PC-3 (cell line): ENCODE measurements at regions not wholly inside any gene's neighbourhood (a gene's known extent, or its start where the extent isn't known, plus 50 kb on each side); places are given as distances from the start of the nearest gene placed in this dataset.
A peak's percentile ranks its signal among the peaks of the same experiment; 100 is the strongest.

Source experiments
- ATAC-seq: fragments of 200-7000 bp; cut with Tn5 transposase; 2 replicates; pipeline ENCODE4 v1.9.1; 2020; ENCODE audit warnings: mild to moderate bottlenecking, moderate library complexity
- BruUV-seq: library from RNA; stranded (reverse); fragments of 400-500 nt; replicated peaks from 2 replicates; lab custom pipeline; 2021; lab: Mats Ljungman, UMichigan
- CTCF ChIA-PET: fragments of 300-600 bp; sonication (Branson Sonifier 250); formaldehyde crosslinking; loops from one replicate; lab custom pipeline; 2022; ENCODE audit warnings: antibody characterized with exemption; lab: Charles Lee
- POLR2A ChIA-PET: fragments of 300-600 bp; sonication (Branson Sonifier 250); formaldehyde crosslinking; loops from one replicate; lab custom pipeline; 2022; ENCODE audit warnings: antibody characterized with exemption; ENCODE audit not compliant: unreplicated experiment; lab: Charles Lee
- DNase-seq: peaks from one replicate; pipeline ENCODE4 v3.0.0-alpha.2; 2015
- H2AFZ ChIP-seq: fragments of 300-600 bp; sonication (generic); 2 replicates; pipeline ENCODE4 v1.6.0; 2016; ENCODE audit warnings: antibody characterized with exemption, low read length
- H3F3A ChIP-seq: fragments of 300-600 bp; sonication (generic); one replicate; pipeline ENCODE4 v1.6.0; 2017; ENCODE audit warnings: antibody characterized with exemption, low read length, control low read depth, mild to moderate bottlenecking; ENCODE audit not compliant: unreplicated experiment
- H3K27ac ChIP-seq: fragments of 300-600 bp; sonication (generic); 2 replicates; pipeline ENCODE4 v1.5.1; 2016; ENCODE audit warnings: mild to moderate bottlenecking, low read length
- H3K27me3 ChIP-seq: fragments of 300-600 bp; sonication (generic); 2 replicates; pipeline ENCODE4 v1.6.1; 2016; ENCODE audit warnings: low read length, mixed read lengths
- H3K36me3 ChIP-seq: fragments of 300-600 bp; sonication (generic); 2 replicates; pipeline ENCODE4 v1.6.1; 2016; ENCODE audit warnings: low read depth, mixed run types, low read length, mixed read lengths
- H3K4me1 ChIP-seq: fragments of 300-600 bp; sonication (generic); 2 replicates; pipeline ENCODE4 v1.5.1; 2016; ENCODE audit warnings: low read length; ENCODE audit not compliant: insufficient read depth
- H3K4me2 ChIP-seq: fragments of 300-600 bp; sonication (generic); 2 replicates; pipeline ENCODE4 v1.6.0; 2016; ENCODE audit warnings: low read length
- H3K4me3 ChIP-seq: fragments of 300-600 bp; sonication (generic); 2 replicates; pipeline ENCODE4 v1.5.1; 2016; ENCODE audit warnings: mild to moderate bottlenecking, low read length, mixed read lengths
- H3K79me2 ChIP-seq: fragments of 300-600 bp; sonication (generic); 2 replicates; pipeline ENCODE4 v1.6.1; 2017; ENCODE audit warnings: low read length, mixed read lengths
- H3K9ac ChIP-seq: fragments of 300-600 bp; sonication (generic); 2 replicates; pipeline ENCODE4 v1.6.0; 2016; ENCODE audit warnings: mild to moderate bottlenecking, low read length
- H3K9me2 ChIP-seq: fragments of 300-600 bp; sonication (generic); replicated peaks from 2 replicates; pipeline ENCODE4 v1.6.1; 2016; ENCODE audit warnings: mixed run types, low read length, mixed read lengths
- H3K9me3 ChIP-seq: fragments of 300-600 bp; sonication (generic); 2 replicates; pipeline ENCODE4 v1.6.1; 2016; ENCODE audit warnings: low read length, mixed read lengths
- H4K20me1 ChIP-seq: fragments of 300-600 bp; sonication (generic); 2 replicates; pipeline ENCODE4 v1.6.1; 2016; ENCODE audit warnings: low read length, mixed read lengths
- EZH2 ChIP-seq: fragments of 300-600 bp; sonication (generic); IDR thresholded peaks from one replicate; pipeline ENCODE4 v1.6.1; 2017; ENCODE audit warnings: antibody characterized with exemption, mild to moderate bottlenecking, low read length; ENCODE audit not compliant: unreplicated experiment
- EZH2phosphoT487 ChIP-seq: fragments of 300-600 bp; sonication (generic); IDR thresholded peaks from 2 replicates; pipeline ENCODE4 v1.6.1; 2018; ENCODE audit warnings: mild to moderate bottlenecking, antibody characterized with exemption, low read length, borderline replicate concordance
- intact Hi-C: fragments of 100-400 bp; cut with micrococcal nuclease; formaldehyde crosslinking; loops from 2 replicates; pipeline ENCODE4 v1.9.0; 2023
- TF ChIP-seq, protein P1 (sequence below): fragments of 300-600 bp; sonication (generic); conservative IDR thresholded peaks from 2 replicates; pipeline ENCODE4 v1.5.1; 2017; ENCODE audit warnings: antibody characterized with exemption, low read depth, mild to moderate bottlenecking, low read length

DNA sequence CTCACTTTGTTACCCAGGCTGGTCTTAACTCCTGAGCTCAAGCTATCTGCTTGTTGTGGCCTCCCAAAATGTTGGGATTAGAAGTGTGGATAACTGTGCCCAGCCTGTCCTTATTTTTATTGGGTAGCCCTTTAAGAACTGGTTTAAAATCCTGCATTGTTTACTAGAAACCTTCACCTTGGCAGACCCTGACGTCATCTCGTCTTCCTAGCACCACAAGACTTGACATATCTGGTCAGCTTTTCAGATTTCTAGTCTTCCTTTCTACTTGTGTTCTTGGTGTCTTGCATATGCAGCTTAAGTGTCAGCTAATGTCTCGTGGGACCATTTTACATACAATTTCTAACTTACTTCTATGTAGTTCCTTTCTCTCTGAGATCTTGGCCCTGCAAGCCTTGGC lies 258.9 kb downstream of the IZUMO3 start:
- Histone ChIP-seq H3K4me3 (no peak overlapping the region), H3K4me1 (no peaks in the 10 kb centered on the region), H3K27ac (no peak overlapping the region), H3K36me3 (no peaks in the 10 kb centered on the region), H3K4me2 (no peak overlapping the region), H3K9me3 (no peaks in the 10 kb centered on the region), H3F3A (no peaks in the 10 kb centered on the region), H3K79me2 (no peaks in the 10 kb centered on the region), H4K20me1 (no peaks in the 10 kb centered on the region), H3K9me2 (no peaks in the 10 kb centered on the region), H3K9ac (no peak overlapping the region), H3K27me3 (no peaks in the 10 kb centered on the region), H2AFZ (no peak overlapping the region)
- intact Hi-C loops = no loop called here
- ATAC-seq (no peak), DNase-seq (no peak)
- TF ChIP-seq, protein P1, sequence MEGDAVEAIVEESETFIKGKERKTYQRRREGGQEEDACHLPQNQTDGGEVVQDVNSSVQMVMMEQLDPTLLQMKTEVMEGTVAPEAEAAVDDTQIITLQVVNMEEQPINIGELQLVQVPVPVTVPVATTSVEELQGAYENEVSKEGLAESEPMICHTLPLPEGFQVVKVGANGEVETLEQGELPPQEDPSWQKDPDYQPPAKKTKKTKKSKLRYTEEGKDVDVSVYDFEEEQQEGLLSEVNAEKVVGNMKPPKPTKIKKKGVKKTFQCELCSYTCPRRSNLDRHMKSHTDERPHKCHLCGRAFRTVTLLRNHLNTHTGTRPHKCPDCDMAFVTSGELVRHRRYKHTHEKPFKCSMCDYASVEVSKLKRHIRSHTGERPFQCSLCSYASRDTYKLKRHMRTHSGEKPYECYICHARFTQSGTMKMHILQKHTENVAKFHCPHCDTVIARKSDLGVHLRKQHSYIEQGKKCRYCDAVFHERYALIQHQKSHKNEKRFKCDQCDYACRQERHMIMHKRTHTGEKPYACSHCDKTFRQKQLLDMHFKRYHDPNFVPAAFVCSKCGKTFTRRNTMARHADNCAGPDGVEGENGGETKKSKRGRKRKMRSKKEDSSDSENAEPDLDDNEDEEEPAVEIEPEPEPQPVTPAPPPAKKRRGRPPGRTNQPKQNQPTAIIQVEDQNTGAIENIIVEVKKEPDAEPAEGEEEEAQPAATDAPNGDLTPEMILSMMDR = no peak
- BruUV-seq = no TSS peak
- ChIA-PET POLR2A (no interaction called here), CTCF (no interaction called here)

DNA sequence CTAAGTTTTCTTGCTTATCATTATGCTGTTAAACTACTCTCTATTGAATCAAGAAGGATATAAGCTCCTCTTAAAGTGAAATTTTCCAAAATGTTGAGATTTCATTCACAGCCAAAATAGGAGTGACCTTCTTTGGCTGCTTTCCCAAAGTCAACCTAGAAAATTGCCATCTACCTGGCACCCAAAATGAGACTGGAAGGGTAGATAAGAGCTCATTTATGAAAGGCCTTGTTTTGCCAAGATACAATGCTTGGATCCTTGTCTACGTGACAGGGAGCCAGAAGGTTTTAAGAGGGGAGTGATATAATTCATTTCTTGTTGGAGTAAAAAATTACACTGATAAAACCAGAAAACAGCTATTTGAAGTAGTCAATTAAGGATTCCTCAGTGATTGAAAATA lies 287.1 kb downstream of the IZUMO3 start:
- POLR2A ChIA-PET = no interaction called here
- H4K20me1 ChIP-seq = no peaks in the 10 kb centered on the region
- no peaks in the 10 kb centered on the region for H3K36me3 ChIP-seq
- no peak for DNase-seq
- no peak overlapping the region for H3K4me2 ChIP-seq
- no peaks in the 10 kb centered on the region for H3K4me1 ChIP-seq
- no peak overlapping the region for H3K9ac ChIP-seq
- ATAC-seq = no peak
- H3K27ac ChIP-seq = no peak overlapping the region
- CTCF ChIA-PET = no interaction called here
- no peak overlapping the region for H2AFZ ChIP-seq
- H3F3A ChIP-seq = no peaks in the 10 kb centered on the region
- no peak overlapping the region for H3K4me3 ChIP-seq
- intact Hi-C loops = no loop called here
- TF ChIP-seq EZH2 = no peak
- TF ChIP-seq, protein P1 = no peak
- TF ChIP-seq EZH2phosphoT487 = no peak
- no peaks in the 10 kb centered on the region for H3K27me3 ChIP-seq
- BruUV-seq = no TSS peak
- no peaks in the 10 kb centered on the region for H3K9me2 ChIP-seq
- H3K79me2 ChIP-seq = no peaks in the 10 kb centered on the region
- no peaks in the 10 kb centered on the region for H3K9me3 ChIP-seq

DNA sequence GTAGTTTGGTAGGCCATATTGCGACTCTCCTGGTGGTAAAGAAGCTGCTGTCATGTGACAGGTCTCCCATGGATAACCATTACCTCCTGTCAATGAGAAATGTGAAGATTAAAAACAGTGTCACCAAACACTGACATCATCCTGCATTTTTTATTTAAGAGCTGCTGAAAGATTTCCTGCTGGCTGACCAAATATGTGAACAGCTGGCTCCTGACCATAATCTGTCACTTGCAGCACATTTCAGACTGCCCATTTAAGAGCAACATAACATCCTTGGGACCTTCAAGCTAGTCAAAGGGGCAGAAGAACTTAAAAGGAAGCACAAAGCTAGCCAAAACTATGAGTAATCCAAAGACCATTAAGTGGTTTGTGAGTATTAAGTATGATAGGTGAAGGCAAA lies 288.0 kb downstream of the IZUMO3 start:
- Histone ChIP-seq H2AFZ (no peak overlapping the region), H3F3A (no peaks in the 10 kb centered on the region), H4K20me1 (no peaks in the 10 kb centered on the region), H3K36me3 (no peaks in the 10 kb centered on the region), H3K27me3 (no peaks in the 10 kb centered on the region), H3K4me2 (no peak overlapping the region), H3K79me2 (no peaks in the 10 kb centered on the region), H3K27ac (no peak overlapping the region), H3K4me1 (no peaks in the 10 kb centered on the region), H3K9ac (no peak overlapping the region), H3K4me3 (no peak overlapping the region), H3K9me2 (no peaks in the 10 kb centered on the region), H3K9me3 (no peaks in the 10 kb centered on the region)
- POLR2A ChIA-PET = no interaction called here
- intact Hi-C loops = no loop called here
- BruUV-seq = no TSS peak
- CTCF ChIA-PET = interaction anchor here (0.6 kb wide), 1 partner anchor 13 kb away, joined by 3 read pairs; no protein-coding TSS in a partner anchor
- TF ChIP-seq EZH2phosphoT487 = no peak
- no peak for TF ChIP-seq EZH2
- TF ChIP-seq, protein P1 = no peak
- peak; percentile 46 for DNase-seq
- peak; percentile 76; the same call in 1 of the 2 replicates for ATAC-seq
